GM19397 (cell line): ENCODE measurements at regions not wholly inside any gene's neighbourhood (a gene's known extent, or its start where the extent isn't known, plus 50 kb on each side); places are given as distances from the start of the nearest gene placed in this dataset.

Experiments used
- ATAC-seq: cut with Tn5 transposase; IDR thresholded peaks from one replicate; pipeline ENCODE4 v1.9.1; 2021; ENCODE audit warnings: mild to moderate bottlenecking, moderate library complexity; ENCODE audit not compliant: unreplicated experiment

DNA sequence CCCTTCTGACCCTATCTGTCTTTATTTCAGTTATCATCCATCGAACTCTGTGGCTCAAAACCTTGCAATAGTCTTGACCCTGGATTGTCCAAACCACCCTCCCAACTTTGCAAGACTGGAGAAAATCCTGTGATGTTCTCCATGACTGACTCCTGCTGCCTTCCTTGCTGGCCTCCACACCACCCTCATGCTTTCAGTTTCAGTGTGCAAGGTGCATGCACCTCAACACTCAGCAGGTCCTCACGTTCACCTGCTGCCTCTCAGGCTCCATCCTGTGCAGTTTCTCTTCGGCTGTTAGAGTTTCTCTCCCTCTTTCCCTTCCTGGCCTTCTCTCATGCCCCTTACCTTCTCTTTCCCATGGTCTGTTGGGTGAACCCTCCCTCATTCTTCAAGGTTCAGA, 59.4 kb upstream of the ASIC2 start:
- ATAC-seq, result no peak

DNA sequence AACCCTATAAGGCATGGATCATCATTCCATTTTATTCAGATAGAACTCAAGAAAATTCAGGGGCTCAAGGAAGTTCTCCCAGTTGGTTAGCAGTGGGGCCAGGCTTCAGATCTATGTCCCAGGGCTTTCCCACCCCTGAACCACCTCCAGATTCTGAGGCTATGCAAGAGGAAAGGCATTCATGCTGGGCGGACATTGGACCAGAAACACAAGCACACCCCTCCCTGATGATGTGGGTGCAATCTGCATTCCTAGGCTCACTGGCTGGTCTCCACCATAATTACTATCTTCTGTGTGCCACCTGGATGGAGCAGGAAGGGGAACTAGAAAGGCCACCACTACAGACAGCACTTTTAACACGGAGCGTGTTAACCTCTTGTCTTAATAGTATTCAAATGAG, 63.2 kb upstream of the ASIC2 start:
- ATAC-seq, result no peak

DNA sequence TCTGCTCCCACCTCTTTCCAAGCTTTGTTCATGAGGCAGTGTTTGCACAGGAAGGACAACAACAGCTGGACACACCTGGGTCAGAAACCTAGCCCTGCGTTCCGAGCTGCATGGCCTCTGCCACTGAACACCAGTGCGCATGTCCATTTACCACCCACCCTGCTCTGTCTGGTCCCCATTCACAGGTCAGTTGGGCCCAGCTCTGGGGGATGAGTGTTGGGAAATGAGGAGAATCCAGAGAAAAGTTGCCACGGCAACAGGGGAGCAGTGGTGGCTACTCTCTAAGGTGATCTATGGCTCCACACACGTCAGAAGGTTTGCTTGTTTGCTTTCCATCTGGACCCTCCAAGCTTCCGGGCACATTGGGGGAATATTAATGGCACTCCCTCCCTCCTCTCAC, 70.4 kb upstream of the ASIC2 start:
- ATAC-seq, result no peak

DNA sequence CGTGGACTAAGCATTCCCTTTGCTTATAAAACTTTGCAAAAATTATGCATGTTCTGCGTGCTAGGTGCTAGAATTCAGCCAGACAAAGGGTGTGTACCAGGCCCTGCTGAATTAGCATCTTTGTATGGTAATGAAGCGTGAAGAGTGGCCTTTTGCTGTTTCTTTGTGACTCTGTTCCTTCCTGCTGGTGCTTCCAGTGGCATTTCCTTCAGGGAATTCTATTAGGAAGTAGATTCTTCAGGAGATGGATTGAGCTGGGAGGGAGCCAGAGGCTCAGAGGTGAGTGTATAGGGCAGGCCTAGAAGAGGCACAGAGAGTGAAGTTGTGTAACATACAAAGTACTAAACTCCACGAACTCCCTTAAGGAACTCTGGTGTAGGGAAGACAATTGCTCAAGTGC, 73.9 kb upstream of the ASIC2 start:
- no peak for ATAC-seq

DNA sequence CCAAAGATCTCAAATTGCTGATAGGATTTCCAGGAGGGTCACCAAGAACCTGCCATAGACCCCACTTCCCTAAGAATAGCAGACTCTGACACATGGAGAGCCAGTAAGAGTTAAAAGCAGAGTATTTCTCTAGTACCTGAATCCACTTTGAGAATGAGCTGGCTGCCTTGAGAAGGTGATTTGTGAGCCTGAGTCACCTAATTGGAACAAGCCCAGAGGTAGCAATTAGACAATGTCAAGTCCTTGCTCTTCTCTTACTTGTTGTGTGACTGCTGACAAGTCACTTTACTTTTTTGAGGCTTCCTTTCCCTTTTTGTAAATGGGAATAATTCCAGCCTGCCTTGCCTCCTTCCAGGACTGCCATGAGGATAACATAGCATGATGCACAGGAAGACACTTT, 76.1 kb upstream of the ASIC2 start:
- ATAC-seq, result no peak

DNA sequence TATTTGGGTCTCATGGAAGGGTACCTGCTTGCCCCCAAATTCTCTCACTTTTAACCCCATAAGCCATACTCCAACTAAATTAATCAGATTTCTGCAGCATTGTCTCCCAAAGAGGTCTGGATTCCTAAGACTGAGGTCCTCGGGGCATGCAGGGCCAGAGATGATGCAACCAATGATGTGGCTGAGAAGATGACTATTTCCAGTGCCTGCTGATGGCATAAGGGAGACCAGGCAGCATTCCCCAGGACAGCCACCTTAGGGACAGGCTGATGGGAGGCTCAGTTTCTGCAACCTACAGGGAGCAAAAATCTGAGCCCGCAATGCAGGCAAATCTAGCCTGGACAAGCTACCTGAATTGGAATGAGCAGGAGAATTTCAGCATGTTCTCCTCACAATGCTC, 76.8 kb upstream of the ASIC2 start:
- no peak for ATAC-seq

DNA sequence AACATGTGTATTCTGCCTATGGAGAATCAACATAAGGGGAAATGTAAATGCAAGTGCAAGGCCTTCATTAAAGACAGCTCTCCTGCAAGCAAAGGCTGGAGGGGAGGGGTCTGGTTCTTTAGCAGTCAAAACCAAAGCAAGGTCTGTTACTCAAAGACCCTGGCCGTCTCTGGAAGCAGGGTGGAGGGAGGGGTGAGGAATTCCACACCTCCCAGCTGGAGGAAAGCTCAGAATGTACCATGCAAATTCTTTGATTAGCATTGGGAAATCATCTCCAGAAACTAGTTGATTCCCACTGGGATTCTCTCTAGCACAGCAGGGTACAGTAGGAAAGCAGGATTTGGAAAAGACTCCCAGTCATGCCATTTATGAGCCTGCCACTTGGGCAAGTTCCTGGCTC, 77.3 kb upstream of the ASIC2 start:
- ATAC-seq, result no peak

DNA sequence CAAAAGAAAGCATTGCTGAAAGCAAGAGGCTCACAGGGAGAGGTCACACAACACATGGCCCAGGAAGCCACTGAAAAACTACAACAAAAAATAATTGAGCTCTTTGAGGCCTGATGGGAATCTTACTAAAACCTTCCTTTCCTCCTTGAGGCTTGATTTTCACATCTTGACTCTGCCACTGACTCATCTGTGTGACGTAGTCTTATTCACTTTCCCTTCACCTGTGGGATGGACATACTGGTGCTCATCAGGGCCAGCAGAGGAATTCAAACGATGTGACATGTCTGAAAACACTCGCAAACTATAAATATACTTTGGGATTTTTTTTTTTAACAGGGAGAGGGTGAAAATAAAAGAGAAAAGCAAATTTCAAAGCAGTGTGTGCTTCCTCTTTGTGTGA, 78.3 kb upstream of the ASIC2 start:
- ATAC-seq, result no peak

DNA sequence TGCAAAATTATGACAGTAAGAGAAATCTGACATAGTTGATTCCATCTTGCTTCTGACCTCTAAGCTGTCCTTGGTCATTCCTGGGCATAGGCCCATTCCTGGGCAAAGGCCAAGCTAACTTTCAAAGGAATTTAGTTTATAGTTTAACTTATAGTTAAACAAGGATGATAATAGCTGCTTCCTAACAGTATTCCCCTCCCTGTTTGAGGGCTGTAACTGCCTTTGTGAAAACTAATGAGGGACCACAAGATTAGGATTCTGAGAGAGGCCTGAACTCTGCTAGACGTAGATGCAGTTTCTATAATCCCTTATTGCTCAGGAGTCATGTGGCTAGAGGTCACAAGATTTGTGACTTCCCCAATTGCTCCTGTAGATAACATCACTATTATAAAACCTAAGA, 80.2 kb upstream of the ASIC2 start:
- ATAC-seq, result no peak

DNA sequence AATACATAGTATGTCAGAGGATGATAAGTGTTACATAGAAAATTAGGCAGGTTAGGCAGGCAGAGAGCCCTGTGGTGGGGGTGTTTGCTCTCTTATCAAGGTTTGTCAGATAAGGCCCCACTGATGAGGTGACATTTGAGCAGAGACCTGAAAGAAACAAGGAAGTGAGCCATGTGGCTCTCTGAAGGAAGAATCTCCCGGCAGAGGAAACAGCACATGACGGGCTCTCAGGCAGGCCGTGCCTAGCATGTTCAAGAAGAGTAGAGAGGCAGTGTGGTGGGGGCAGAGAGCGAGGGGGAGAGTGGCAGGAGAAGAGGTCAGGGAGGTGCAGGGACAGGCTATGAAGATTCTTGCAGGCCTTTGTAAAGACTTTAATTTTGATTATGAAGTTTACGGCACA, 82.0 kb upstream of the ASIC2 start:
- ATAC-seq, result no peak

DNA sequence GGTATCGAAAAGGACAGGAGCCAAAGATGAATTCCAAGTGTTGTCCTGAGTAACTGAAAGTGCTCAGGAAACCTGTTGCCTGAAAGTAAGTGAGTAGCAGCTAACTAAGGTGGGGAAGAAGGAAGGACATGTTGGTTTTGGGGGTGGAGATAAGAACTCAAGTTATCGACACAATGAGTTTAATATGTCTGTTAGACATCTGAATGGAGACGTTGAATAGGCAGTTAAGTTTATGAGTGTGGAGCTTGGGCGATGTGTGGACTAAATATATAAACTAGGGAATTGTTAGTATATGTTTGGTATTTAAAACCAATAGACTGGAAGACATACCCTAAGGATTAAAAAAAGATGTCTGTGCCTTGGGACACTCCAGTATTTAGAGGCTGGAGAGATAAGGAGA, 82.7 kb upstream of the ASIC2 start:
- ATAC-seq, result no peak

DNA sequence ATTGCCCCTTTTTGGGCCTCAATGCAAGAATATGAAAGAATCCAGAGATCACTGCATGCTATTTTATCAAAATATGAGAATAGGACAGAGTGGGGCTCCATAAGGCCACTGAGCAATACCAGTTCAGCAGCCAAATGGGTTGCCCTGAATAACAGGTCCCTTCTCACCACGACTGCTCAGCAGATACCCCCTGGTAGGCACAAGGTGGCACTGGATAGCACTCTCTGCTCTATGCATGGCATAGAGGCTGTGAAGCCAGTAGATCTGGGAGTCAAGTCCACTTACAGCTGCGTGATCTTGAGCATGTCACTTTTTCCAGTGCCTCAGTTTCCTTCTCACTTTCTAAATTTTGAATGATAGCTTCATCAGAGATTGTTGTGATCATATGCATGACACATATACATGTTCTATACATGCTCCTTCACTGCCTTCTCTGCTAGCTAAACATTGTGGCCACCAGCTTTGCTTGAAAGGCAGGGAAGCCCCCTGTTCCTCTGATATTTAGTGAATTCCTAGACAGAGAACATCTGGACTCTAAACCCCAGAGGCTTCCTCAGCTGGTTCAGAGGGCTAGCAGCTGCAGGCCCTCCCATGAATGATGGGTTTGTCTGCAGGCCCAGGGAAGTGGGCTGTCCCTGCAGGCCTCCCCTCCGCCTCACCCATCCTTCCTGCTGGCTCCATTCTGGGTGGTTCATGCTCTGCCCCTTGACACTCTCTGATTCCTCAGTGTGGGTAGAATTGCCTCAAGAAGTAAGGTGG, 84.9 kb upstream of the ASIC2 start:
- no peak for ATAC-seq

DNA sequence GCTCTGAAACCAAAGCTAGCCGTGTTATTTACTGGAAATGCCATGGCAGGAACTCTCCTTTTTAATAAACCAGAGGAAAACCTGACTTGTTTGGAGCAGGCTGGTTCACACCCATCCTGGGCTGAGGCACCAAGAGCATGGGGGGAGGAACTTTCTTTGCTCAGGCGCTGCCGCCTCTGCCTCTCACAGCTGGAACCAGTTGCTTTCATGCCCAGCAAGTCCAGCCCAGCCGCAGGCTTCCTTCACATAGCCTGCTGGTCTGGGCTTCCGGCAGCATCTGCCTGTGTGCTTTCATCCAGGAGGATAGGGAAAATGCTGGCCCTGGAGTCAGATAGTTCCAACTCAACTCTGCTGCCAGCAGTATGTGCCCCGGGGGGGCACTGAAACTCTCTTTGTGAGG, 88.1 kb upstream of the ASIC2 start:
- no peak for ATAC-seq

DNA sequence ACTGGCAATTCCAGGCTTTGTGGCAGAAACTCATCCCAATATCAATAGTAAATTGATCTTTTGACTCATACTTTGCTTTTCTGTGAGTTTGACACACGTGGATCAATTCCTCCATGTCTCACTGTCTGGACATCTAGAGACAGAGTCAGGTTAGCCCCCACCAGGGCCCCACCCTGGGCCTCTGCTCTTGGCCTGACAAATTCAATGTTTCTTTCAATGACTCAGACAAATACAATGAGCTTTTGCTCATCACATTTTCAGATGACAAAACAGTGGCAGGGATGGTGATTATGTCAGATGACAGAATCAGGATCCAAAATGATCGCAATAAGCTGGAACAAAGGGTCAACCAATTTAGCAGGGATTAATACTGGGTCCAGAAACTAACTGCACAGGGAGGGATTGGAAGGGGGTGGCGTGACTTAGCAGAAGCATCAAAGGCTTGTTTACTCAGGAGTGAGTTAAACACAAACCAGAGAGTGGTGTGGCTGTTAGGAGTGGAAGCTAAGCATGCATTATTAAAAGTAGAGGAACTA, 90.5 kb upstream of the ASIC2 start:
- no peak for ATAC-seq

DNA sequence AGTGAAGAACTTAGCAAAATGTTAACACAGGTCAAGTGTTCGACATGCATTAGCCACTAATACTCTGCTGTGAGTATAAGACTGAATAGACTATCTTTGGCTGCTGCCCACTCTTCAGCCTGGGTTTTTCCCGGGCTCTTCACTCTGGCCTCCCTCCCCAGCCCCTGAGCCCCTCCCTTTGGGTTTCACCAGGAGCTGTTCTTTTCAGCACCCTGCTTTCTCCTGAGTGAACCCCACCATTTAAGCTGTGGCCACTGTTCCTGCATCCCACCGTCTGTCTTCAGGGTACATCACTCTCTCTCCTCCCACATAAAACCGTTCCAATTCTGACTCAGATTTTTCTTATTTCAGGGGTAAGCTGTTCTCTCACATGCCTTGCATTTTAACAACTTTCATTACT, 92.0 kb upstream of the ASIC2 start:
- no peak for ATAC-seq

DNA sequence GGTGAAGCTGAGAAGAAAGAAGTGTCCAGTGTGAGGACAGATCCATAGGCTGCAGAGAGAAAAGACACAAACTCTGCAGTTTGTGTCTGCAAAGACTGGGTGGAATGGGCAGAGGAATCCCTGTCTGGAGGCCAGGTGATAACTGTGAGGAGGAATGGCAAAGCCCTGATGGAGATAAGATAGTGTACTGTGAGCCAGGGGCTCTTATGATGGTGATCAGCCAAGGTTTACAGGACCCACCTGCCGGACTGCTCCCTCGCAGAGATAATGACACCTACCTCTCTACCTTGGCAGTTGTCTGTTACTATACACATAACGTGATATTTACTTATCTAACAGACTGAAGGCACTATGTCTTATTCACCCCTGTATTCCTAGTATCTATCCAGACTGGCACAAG, 92.6 kb upstream of the ASIC2 start:
- ATAC-seq, result no peak

DNA sequence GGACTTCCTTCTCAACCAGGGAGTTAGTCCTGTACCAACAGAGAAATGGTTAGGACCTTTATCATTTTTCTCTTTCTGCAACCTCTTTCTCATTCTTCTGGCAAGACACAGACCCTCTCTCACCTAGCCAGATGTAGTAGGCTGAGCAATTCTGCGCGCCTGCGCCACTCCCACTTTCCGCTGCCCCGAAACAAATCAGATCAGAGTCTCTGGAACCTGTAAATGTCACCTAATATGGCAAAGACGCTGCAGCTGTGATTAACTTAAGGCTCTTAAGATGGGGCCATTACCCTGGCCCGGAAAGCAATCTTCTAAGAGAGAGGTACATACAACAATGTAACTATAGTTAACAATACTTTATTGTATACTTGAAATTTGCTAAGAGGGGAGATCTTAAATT, 94.3 kb upstream of the ASIC2 start:
- ATAC-seq, result no peak

DNA sequence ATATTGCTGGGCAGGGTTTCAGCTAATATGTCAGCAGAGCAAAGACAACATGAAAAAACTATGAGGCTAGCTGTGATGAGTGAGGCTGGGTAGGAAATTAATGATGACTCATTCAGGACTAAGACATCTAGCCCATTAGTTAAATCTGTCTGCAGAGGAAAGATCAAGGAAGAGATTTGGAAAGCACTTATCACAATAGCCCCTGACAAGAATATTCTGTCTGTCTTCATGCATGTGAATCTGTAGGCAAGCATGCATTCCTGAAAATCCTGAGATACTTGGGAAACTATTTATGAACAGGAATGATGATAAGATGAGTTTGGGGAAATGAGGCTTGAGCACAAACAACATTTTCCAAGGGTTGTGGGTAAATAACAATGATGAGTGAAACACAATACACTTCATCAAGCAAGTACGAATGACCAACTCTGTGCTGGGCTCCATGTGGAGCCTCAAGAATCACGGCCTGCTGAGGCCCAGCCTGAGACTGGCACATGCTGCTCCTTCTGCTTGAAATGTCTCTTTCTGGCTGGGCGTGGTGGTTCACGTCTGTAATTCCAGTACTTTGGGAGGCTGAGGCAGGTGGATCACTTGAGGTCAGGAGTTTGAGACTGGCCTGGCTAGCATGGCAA, 96.5 kb upstream of the ASIC2 start:
- ATAC-seq, result no peak

DNA sequence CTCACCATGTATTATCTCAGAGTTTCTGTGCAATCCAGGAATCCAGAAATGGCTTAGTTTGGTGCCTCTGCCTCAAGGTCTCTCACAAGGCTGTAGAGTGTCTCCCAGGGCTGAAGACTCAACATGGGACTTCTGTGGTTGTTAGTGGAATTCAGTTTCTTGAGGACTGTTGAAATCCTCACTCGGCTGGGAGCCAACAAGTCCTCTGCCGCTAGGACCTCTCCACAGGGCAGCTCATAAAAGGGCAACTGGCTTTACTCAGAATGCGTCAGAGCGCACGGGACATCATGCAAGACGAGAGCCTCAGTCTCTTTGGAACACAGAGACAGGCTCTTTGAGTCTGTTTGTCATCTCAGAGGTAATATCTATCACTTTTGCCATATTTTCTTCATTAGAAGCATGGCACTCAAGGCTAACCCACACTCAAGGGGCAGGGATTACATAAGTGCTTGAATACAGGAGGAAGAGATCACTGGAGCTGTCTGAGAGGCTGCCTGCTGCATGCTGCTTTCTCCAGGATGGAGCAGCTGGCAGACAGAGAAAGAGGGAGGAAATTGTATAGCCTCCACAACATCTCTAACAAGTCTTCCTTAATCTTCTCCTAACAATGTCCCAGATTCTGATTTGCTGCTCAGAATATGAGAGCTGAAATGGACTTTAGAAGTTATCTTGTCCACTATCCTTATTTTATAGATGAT, 97.5 kb upstream of the ASIC2 start:
- no peak for ATAC-seq

DNA sequence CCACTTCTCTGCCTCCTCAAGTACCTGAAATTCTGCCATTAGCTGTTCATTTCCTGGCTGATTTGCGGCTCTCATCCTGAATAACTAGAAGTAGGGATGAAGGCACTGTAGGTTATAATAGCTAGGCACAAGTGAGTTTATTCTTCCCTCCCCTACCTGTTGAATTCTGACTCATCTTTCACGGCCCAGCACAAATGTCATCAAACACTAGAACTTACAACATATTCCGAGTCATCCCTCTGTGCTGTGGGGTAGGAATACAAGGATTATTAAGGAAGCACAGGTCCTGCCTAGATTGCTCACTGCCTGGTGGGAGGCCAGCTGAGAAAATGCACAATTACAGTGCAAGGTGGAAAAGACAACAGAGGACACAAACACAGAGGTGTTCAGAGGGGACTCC, 103.7 kb upstream of the ASIC2 start:
- ATAC-seq, result no peak

DNA sequence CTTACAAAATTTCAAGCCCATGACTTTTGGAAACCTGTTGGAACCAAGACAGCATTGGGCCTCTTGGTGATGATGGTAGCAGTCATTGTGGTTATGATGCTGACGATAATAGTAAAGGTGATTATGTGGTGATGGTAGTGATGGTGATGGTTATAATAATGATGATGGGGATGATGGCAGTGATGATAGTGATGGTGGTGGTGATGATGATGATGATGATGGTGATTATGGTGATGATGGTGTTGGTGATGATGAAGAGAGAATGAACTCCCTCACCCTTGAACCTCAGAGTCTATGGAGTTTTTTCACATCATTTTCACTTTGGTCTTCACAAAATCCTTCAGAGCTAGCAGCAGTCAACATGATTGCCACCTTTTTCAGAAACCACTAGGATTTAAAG, 105.3 kb upstream of the ASIC2 start:
- no peak for ATAC-seq

DNA sequence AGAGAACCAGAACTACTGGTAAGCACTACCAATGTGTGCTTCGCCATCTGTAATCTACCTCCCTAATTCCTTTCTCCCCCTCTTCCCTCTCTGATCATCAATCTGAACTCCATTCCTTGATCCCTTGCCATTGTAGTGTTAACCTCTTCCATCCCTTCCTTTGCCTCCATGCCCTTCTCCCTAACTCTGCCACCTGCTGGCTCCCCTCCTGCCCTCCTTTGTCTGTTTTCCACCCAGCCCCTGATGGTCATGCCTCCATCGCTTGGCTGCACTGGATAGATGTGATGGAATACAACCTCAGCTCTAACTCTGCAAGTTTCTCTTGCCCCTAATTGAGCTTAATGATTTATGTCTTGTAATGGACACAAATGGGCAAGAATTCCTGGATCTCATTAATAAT, 108.2 kb upstream of the ASIC2 start:
- no peak for ATAC-seq
